Activated naive CD4-positive, alpha-beta T cell treated with anti-CD3 and anti-CD28 coated beads, Interleukin-2, amount 50 U/mL, for 16 hours (primary cell): ENCODE measurements at regions not wholly inside any gene's neighbourhood (a gene's known extent, or its start where the extent isn't known, plus 50 kb on each side); places are given as distances from the start of the nearest gene placed in this dataset.
"Not testable (repeated sequence)": the region's sequence is repeated elsewhere in the genome, so short reads cannot be mapped to it uniquely, and the experiment has no call there.

Experiments used
- DNase-seq: peaks from one replicate; pipeline ENCODE4 v3.0.0-alpha.2; 2020

DNA sequence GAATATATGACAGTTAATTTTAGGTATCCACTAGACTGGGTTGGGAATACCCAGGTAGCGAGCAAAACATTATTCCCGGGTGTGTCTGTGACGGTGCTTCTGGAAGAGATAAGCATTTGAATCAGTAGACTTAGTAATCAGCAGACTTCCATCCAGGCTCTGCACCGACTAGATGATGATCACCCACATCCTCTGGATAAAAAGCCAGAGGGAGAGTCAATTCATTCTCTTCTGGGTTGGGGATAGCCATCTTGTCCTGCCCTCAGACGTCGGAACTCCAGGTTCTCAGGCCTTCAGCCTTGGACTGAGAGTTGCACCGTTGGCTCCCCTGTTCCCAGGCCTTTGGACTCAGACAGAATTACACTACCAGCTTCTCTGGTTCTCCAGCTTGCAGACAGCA is 168.0 kb downstream of the PHLDA1 start:
- no peak for DNase-seq

DNA sequence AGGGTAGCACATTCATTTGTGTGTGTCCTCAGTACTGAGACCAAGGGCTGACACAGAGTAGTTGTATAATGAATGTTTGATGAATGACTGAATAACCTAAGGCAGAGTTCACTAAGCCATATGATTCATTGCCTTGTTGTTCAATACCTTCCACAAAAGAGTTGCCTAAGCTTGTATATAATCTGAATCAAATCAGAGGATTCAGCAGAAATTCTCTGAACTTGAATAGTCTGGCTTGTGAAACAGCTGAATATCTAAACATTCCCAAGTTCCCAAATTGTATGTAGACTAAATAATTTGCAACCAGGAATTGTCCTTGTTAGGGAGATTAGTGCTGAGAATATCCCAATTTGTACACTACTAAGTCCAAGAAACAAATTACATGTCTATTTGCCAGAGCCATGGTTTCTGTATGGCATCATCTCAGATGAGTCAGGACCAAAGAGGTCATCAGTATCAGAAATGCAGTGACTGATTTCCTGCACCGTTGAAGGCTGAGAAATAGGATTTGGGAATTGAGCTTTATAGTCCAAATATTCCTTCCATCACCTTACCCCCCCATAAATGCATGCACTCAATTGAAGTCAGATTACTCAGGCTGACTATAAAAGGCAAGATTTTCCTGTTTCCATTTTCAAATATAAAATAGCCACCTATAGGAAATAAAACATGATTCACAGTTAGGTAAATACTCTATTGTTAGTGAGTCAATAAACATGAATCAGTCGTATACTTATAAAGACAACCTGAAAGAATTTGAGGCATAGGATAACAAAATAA is 168.7 kb downstream of the PHLDA1 start:
- no peak for DNase-seq

DNA sequence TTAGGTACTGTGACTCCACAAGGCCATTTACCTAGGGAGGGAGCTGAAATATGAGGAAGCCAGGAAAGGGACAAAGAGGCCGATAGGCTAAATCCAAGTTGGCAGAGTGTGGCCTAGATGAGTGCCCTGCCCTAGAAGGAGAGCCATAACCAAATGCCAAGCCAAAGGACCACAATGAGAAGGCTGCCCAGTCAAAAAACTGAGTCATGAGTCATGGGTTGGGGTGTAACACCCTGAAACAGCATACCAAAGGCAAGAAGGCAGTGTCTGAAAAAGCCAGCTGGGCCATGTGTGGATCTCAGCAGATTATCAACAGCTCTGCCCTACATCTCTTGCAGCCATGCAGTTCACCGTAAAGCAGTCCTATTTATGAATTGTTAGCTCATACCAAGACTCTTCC is 171.7 kb downstream of the PHLDA1 start:
- no peak for DNase-seq

DNA sequence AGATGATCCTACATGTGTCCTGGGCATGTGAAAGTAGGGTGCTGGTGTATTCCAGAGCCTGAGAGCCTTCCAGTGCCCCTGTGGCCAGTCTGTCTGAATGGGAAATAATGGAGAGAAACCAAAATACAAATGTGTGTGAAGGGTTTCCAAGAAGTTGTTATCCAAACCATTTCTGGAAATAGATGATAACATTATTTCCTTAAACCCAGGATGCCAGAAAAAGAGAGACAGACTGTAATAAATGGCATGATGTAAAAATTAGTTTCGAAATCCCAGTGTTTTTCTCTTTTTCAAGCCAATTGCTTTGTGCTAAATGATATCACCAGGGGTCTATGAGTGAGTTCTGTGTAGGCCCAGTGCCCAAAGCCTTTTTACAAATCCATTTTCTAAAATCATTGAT is 175.3 kb downstream of the PHLDA1 start:
- no peak for DNase-seq

DNA sequence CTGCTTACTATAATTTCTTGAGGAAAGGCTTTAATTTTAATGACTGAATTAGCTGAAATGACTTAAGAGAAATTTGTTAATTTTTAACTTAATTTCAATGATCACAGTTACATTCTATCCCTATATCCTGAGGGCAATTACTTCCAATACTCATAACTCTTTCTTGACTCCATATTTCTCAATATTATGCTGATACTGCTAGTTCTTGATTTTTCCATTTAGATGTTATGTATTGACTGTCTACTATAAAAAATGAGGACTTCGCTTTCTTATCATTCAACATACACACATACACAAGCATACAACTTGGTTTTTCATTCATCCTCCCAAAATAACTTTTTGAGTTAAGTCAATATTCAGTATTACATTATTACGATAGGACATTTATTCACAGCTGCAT is 176.2 kb downstream of the PHLDA1 start:
- no peak for DNase-seq

DNA sequence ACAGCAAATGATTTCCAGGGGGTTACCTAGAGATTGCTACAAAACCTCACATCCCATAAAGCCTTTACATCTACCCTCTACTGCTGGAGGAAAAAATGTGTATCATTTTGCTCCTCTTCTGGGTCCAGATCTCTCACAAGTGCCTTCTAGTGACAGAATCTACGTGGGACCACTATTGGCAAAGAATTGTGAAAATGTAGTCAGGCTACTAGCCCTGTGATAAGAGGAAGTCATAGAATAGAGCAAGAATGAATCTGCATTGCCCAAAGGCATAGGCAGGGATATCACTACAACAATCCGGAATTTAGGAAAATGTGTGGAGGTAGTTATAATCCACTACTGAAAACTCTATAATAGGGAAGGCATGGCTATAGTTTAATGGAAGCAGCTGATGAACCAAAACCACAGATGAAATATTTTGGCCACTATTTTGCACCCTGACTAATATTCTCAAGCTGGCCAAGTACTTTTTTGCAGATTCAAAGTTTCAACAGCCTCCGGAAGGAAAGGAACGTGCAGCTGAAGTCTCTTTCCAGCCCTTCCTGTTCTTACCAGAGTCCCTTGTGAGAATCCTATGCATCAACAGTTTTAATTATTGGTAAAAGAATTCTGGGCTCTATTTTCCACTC is 176.8 kb downstream of the PHLDA1 start:
- no peak for DNase-seq

DNA sequence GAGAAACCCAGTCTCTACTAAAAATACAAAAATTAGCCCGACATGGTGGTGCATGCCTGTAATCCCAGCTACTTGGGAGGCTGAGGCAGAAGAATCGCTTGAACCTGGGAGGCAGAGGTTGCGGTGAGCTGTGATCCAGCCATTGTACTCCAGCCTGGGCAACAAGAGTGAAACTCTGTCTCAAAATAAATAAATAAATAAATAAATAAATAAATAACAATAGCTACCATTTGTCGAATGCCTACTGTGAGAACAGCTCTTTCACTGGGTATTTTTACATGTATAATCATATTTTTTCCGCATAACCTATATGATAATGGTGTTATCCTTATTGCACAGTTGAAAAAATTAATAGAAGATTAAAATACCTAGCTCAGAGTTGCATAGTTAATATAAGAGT is 177.4 kb downstream of the PHLDA1 start:
- not testable (repeated sequence) for DNase-seq

DNA sequence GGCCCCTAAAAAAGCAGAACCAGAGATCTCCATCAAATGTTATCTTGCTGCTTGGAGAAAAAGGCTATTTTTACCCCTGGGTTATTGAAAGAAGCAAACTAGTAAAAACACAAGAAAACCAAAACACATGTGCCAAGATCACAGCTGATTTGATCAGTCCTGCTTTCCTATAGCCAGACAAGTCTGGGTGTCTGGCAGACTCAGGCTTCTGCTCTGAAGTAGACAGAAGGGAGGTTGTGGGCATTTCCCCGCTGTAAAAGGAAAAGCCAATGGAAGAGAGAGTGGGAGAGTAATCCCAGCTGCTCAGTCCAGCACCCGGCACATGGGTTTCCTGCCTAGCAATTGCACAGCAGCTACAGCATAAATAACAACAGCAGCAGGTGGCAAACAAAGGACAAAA is 177.9 kb downstream of the PHLDA1 start:
- DNase-seq: no peak

DNA sequence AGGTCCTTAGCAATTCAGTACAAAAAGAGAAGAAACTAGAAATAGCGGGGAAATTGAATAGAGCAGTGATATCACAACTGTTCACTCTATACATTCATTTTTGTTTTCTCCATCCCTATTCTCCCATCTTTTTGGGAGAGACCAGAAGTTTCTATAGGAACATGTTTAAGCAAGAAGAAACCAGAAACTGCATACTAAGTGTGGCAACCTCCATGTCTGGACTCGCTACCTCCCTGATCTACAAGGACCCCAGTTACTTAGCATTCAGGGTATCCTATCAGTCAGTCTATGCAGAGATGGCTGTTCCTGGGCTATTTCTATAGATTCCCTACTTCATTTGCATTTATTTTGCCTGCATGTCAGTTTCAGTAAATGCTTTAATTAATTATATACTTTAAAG is 178.6 kb downstream of the PHLDA1 start:
- DNase-seq: no peak

DNA sequence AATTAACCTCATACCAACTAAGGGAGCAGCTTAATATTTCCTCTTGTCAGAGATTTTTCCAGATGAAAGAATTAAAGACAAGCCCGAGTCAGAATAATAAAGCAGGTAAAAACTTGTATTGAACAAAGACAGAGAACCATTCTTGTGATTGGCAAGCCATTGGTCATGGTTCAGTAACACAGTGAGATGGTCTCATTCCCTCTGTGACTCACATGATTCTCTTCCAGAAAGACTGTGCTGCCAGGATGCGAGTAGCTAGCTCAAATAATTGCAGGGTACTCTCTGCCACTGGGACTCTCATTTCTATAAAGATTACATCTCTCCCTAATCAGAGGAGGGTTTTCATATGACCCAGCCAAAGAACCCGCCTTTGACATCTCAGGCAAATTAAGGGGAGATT is 179.4 kb downstream of the PHLDA1 start:
- DNase-seq: no peak

DNA sequence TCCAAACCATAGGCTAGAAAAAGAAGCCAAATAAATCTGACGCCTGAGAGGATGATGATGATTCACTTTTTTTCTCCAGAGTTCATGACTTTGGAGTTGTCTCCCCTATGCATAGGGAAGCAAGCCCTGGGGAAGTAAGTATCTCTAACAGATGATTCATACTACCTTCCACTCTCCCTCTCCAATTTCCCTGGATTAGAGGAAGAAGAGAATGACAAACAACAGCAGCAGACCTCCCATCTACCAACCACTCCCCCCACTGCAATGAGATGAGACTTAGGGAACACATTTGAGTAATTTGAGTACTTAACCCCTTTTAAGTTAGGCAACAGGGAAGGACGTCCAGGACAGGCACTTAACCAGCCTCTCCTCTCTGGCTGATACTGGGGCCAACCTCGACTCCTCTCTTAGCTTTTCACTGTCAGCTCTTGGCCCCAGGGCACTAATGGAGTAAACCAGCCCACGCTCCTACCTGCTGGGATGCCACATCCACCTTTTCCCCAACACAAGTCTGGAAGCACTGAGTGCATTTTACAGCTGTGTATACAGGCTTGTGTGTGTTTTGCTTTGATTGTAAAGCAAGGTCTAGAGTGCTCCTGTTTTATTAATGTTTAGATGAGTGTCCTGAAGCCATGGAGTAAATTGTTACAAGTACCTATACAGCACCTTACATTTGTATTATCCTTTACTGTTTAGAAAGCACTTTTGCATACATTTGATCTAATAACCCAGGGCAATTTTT is 180.7 kb downstream of the PHLDA1 start:
- DNase-seq: no peak

DNA sequence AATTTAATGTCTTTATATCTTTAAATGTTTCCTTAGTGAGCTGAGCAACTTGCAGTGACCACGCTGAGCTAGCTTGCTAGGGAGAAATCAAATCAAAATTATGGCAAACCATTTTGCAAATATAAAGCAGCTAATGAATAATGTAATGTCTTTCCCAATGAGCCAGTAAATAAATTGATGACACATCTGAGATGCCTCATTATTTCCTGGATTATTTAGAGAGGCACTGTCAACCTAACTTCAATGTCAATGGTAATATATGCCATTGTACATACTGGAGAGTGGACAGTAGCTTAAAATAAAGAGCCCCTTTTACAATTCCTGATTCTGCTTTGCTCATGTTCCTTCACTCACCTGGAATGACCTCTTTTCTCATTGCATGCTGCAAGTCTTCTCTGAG is 182.6 kb downstream of the PHLDA1 start:
- no peak for DNase-seq

DNA sequence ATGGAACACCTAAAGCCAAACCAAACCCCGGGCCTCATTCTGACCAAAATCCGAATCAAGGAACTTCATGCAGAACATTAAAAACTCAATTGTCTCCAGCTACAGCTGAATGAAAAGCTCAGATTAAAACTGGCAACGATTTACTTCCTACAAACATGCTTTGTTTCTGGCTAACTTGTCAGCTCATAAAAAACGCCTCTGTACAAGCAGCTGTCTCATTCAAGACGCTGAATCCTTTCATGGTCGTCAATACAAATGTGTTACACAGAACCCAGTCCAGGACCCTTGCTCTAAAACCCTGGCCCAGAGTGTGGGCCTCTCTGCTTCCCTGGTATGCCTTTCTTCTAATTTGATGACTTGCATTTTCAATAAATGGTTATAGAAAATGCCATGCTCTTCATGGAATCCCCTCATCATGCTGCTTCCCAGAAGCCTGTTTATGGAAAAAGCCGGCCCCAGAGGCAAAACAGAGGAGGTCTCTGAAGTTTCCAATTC is 183.1 kb downstream of the PHLDA1 start:
- no peak for DNase-seq

DNA sequence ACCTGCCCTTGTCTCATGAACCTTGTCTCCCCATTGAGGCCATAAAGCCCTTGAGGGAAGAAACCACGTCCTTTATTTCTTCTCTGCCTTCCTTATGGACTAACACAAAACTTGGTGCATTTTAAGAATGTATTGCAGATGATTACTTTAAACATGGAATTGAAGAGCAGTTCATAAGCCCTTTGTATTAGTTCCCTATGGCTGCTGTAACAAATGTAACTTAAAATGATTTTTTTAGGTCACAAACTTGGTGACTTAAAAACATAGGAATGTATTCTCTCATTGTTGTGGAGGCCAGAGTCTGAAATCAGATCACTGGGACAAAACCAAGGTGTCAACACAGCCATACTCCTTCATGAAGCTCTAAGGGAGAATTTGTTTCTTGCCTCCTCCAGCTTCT is 185.5 kb downstream of the PHLDA1 start:
- DNase-seq: no peak

DNA sequence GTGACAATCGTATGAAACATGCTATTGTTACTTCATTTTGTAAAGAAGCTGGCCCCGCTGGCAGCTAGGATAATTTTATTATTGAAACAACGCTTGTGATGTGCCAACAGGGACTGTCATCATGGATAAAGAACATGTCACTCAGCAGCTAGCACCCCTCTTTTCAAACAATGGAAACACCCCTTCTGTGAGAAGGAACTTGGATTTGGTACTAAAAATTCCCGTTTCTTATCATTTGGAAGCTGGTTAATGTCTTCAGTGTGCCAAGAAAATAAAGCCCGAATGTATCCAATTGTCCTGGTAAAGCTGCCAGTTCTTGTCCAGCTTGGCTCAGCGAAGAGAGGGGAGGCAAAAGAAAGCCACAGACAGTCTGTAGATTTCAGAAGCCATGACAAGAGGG is 186.6 kb downstream of the PHLDA1 start:
- no peak for DNase-seq

DNA sequence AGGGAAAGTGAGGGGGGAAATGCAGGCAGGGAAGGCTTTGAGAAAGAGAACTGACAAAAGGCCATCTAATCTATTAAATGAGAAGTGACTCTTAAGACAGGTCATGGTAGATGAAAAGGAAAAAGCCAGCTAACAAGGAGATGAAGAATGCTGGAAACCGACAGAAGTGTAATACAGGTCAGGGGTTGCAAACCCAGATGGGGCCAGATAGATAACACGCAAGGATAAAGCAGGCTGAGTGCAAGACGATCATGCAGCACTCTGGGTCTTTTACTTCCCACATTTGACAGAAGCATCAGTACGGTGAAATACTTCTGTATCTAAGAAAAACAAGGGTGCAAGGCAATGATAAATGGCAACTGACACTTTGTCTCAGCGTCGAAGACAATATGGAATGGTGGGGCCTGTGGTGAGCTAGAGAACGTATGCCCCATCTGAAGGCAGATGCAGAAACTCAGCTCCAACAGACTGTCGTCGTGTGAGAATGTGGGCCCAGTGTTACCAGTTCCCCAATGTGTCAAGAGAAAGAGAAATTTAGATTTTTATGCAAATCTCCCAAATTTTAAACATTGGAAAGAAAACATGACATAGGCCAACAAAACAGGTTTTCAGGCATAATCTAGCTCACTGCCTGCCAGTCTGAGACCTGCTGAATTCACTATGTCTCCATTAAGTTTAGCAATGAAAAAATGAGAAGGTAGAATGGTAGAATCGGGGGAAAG is 187.4 kb downstream of the PHLDA1 start:
- no peak for DNase-seq

DNA sequence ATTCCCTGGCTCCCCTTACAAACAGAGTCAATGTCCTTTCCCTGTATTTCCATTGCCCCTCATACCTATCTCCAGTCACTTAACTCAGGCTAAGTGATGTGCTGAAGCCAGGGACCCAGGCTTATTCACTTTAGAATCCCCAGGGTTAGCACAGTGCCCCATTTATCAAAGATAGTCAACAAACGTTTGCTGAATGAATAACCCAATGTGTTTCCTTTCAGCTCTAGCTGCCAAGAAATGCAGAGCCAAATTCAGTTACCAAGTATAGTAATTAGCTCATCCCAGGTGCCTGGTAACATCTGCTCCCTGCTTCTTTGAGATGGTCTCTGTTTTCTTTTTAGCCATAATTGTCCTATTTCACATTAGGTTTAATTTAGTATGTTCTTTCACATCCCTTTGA is 189.5 kb downstream of the PHLDA1 start:
- no peak for DNase-seq

DNA sequence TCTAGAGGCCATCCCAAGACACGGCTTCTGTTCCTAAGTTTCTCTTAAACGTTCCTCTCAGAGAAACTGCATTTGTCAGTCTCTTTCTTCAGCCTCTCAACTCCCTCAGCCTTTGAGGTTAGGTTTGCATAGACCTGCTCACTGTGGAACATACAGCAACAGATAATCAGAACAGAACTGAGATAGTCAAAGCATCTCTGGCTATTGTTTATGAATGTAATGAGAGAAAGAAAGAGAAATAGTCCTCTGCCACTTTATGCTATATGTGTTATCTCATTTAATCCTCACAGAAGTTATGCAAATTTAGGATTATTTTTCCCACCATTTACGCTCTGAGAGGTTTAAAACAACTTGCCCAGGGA is 190.6 kb downstream of the PHLDA1 start:
- no peak for DNase-seq

DNA sequence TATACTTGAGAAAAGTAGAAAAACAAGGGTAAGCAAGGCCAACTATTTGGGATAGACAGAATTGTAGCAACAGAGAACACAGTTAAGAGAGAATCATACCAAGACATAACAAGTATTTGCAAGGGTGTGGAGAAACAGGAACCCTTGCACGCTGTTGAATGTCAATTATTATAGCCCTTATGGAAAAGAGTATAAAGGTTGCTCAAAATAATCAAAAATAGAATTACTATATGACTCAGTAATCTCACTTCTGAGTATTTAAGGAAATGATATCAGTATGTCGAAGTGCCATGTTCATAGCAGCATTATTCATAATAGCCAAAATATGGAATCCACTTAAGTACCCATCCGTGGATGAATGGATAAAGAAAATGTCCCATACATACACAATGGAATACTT is 193.3 kb downstream of the PHLDA1 start:
- DNase-seq: no peak

DNA sequence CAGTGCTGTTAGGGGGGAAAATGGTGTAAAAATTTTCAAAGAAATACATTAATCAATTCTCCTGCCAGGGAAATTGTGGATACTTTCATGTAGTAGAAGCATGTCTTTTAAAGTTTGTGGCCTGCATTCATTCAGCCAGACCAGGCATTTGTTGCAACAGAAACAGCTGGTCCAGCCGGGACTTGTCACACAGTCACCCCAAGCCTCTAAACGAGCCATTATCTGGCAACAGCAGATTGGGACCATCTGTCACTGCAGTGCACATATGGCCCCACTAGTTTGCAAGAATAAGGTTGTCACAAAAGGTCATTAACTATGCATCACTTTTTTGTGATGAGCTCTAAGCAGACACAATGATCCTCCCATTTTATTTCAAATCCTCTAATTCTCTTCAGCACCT is 193.9 kb downstream of the PHLDA1 start:
- no peak for DNase-seq

DNA sequence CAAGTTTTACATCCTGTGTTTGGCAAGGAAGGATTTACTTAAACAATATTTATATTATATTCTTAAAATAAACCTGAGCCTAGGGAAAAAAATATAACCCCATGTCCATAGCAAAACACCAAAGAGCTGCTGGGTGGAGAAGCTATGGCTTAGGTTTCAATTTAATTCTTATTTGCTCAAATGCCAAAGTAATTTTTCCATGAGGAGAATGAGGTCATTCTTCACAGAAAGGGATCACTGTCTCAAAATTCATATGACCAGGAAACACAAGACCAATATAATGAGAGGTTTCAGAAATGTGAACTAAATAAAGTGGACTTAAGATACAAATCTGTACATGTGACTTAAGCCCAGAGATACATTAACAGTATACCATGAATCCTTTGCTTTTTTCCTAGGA is 195.0 kb downstream of the PHLDA1 start:
- DNase-seq: no peak

DNA sequence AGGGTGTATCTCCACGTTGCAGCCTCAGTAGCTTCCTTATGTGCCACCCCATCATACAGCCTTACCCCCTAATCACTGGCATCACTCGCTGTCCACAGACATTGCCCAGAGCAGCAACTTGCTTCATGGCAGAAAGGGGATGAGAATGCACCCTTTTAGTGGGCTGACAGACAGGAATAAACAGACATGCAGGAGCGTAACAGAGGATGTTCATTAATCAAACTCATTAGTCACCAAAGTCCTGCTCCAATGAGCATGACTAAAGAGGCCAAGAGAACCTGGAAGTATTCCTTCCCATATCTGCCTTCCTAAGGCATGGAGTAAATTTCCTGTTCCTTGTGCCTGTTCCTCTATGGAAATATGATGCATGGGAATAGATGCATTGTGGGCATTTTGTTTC is 197.0 kb downstream of the PHLDA1 start:
- DNase-seq: no peak

DNA sequence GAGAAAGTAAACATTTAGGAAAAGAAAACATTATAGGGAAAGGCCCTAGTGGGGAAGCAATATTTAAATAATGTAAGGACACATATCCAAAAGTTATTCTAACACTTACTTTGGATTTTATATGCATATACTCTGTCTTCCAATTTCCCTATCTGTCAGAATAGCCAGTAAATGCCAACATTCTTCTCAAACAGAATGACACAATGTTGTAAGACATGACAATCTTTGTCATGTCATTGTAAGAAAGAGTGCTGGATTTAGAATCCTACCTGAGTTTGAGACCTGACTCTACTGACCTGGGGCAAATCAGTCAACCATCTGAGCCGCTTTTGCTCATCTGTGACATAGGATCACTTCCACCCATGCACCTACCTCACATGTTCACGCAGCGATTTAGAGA is 198.3 kb downstream of the PHLDA1 start:
- DNase-seq: no peak

DNA sequence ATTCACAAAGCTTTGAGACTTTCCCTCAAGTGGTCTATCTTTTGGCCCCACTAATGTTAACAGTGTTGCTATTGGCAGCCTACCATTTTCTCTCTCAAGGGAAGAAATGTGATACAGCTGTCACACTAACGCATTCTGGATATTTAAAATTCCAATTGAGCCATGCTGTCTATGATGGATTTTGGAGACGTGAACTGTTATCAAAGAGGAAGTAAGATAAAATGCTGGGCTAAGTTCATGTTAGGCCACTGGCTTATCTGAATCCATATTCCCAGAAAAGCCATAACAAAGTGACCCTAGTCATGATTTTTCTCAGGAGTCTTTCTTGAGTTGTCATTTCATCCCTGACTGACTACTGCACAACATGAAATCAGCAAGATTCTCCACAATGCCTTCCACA is 200.2 kb downstream of the PHLDA1 start:
- no peak for DNase-seq
